KMS-11 (cell line): ENCODE measurements at regions not wholly inside any gene's neighbourhood (a gene's known extent, or its start where the extent isn't known, plus 50 kb on each side); places are given as distances from the start of the nearest gene placed in this dataset.

Experiments used
- H2AFZ ChIP-seq: fragments of 200-600 bp; sonication (generic); 2 replicates; pipeline ENCODE4 v1.6.1; 2016; ENCODE audit warnings: antibody characterized with exemption, mixed run types, low read depth
- H3K27ac ChIP-seq: fragments of 200-600 bp; sonication (generic); 2 replicates; pipeline ENCODE4 v1.6.1; 2016; ENCODE audit warnings: mild to moderate bottlenecking, mixed run types
- H3K27me3 ChIP-seq: fragments of 200-600 bp; sonication (generic); 2 replicates; pipeline ENCODE4 v1.6.1; 2017; ENCODE audit warnings: mild to moderate bottlenecking, low read depth, mixed run types, moderate library complexity; ENCODE audit not compliant: insufficient read depth
- H3K36me3 ChIP-seq: fragments of 200-600 bp; sonication (generic); 2 replicates; pipeline ENCODE4 v1.6.1; 2017; ENCODE audit warnings: mild to moderate bottlenecking, mixed run types; ENCODE audit not compliant: insufficient read depth
- H3K4me1 ChIP-seq: fragments of 200-600 bp; sonication (generic); 2 replicates; pipeline ENCODE4 v1.6.1; 2016; ENCODE audit warnings: mild to moderate bottlenecking, low read depth, mixed run types; ENCODE audit not compliant: poor library complexity, severe bottlenecking
- H3K4me2 ChIP-seq: fragments of 200-600 bp; sonication (generic); 2 replicates; pipeline ENCODE4 v1.7.0; 2016; ENCODE audit warnings: mild to moderate bottlenecking, mixed run types
- H3K4me3 ChIP-seq: fragments of 200-600 bp; sonication (generic); IDR thresholded peaks from 2 replicates; pipeline ENCODE4 v1.6.1; 2017; ENCODE audit warnings: low read depth, low read length, mixed read lengths; ENCODE audit not compliant: insufficient read depth
- H3K79me2 ChIP-seq: fragments of 200-600 bp; sonication (generic); 2 replicates; pipeline ENCODE4 v1.6.1; 2016; ENCODE audit warnings: low read depth, mixed run types; ENCODE audit not compliant: insufficient read depth
- H3K9ac ChIP-seq: fragments of 200-600 bp; sonication (generic); 2 replicates; pipeline ENCODE4 v1.6.1; 2016; ENCODE audit warnings: mild to moderate bottlenecking, mixed run types
- H4K20me1 ChIP-seq: fragments of 200-600 bp; sonication (generic); 2 replicates; pipeline ENCODE4 v1.6.1; 2016; ENCODE audit warnings: mild to moderate bottlenecking, mixed run types; ENCODE audit not compliant: insufficient read depth
- TF ChIP-seq, protein P1 (sequence below): fragments of 200-600 bp; sonication (generic); conservative IDR thresholded peaks from 2 replicates; pipeline ENCODE4 v1.6.1; 2017; ENCODE audit warnings: low read depth, mild to moderate bottlenecking, antibody characterized with exemption, low read length, moderate library complexity, mixed read lengths

DNA sequence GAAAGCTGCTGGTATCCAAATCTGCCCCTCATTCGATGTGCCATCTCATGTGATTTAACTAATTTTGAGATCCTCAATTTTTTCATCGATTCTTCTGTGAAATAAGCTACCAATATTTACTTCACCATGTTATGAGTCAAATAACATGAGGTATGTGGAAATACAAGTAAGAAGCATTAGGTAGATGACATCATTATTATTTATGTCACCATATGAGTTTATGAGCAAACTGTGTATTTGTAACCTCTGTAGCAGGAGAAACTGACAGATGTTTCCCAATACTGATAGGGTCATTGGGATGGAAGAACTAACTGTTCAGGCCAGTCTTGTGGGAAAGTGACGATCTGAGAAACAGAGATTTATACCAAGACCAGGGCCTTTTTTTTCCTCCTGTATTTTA, 229.4 kb upstream of the GOT2 start:
- Histone ChIP-seq H3K27ac (no peak overlapping the region), H3K27me3 (no peaks in the 10 kb centered on the region), H3K79me2 (no peaks in the 10 kb centered on the region), H3K9ac (no peak overlapping the region), H3K4me3 (no peak overlapping the region), H4K20me1 (no peaks in the 10 kb centered on the region), H3K4me2 (no peak overlapping the region), H3K4me1 (no peaks in the 10 kb centered on the region), H2AFZ (no peak overlapping the region), H3K36me3 (no peaks in the 10 kb centered on the region)
- TF ChIP-seq, protein P1, sequence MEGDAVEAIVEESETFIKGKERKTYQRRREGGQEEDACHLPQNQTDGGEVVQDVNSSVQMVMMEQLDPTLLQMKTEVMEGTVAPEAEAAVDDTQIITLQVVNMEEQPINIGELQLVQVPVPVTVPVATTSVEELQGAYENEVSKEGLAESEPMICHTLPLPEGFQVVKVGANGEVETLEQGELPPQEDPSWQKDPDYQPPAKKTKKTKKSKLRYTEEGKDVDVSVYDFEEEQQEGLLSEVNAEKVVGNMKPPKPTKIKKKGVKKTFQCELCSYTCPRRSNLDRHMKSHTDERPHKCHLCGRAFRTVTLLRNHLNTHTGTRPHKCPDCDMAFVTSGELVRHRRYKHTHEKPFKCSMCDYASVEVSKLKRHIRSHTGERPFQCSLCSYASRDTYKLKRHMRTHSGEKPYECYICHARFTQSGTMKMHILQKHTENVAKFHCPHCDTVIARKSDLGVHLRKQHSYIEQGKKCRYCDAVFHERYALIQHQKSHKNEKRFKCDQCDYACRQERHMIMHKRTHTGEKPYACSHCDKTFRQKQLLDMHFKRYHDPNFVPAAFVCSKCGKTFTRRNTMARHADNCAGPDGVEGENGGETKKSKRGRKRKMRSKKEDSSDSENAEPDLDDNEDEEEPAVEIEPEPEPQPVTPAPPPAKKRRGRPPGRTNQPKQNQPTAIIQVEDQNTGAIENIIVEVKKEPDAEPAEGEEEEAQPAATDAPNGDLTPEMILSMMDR: no peak

DNA sequence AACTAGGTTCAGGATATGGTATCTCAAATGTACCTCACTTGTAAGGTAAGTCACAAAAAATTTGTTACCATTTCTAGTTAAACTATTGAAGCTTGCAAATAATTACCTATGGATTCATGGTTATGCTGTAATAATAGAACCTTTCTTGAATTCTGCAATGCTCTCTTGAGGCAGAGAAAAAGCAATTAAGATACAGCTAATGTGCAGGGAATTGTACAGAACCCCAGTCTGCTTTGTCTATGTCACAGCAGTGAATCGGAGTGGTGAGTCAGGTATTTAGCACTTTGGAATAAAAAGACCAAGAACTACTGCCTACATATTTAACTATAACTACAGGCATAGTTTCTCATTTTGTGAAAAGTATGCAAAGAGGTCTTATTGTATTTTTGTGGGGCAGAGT, 228.7 kb upstream of the GOT2 start:
- H3K4me3 ChIP-seq: no peak overlapping the region
- TF ChIP-seq, protein P1: no peak

DNA sequence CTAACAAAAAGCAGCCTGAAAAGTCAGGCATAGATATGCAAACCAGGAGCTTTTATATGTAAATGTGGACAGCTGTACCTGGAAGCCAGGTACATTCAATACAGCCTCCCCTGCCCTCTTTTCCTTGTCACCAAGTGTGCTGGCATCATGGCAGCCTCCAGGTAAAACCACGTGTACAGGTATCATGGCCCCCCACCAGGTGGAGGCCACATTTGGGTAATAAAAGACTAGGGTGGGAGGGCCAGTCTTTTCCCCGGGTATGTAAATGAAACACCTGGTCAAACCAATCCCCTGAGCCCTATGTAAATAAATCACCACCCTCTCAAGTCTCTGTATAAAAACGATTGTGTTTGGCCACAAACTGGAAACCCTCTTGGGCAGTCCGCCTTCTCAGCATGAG, 226.4 kb upstream of the GOT2 start:
- Histone ChIP-seq H3K9ac (no peak overlapping the region), H2AFZ (no peak overlapping the region), H3K27ac (no peak overlapping the region), H3K79me2 (no peaks in the 10 kb centered on the region), H3K4me1 (no peaks in the 10 kb centered on the region), H3K36me3 (no peaks in the 10 kb centered on the region), H4K20me1 (no peaks in the 10 kb centered on the region), H3K4me2 (no peak overlapping the region), H3K4me3 (no peak overlapping the region), H3K27me3 (no peaks in the 10 kb centered on the region)
- TF ChIP-seq, protein P1: no peak

More for the DNA sequence above, 228.7 kb upstream of the GOT2 start:
- H3K9ac ChIP-seq: no peak overlapping the region
- no peaks in the 10 kb centered on the region for H3K36me3 ChIP-seq
- H3K27me3 ChIP-seq: no peaks in the 10 kb centered on the region
- H3K4me2 ChIP-seq: no peak overlapping the region
- no peak overlapping the region for H2AFZ ChIP-seq
- no peaks in the 10 kb centered on the region for H3K4me1 ChIP-seq
- H4K20me1 ChIP-seq: no peaks in the 10 kb centered on the region
- no peak overlapping the region for H3K27ac ChIP-seq
- no peaks in the 10 kb centered on the region for H3K79me2 ChIP-seq

DNA sequence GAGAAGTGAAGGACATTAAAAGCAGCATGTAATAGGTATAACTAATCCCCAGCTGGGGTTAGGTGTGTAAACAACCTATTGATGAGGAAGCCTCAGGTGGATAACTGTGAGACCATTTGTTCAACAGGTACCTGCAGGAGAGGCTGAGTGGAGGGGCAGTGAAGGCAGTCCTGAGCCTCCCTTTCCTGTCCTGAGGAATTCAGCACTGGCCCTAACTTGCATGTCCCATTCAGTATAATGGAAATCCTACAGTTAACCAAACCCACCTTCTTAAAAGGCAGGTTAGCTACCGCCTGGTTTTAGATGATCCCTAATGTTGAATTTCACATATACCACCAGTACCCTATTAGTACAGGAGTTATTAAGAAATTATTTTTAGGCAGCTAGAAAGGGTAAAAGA, 225.9 kb upstream of the GOT2 start:
- no peak overlapping the region for H3K4me3 ChIP-seq
- TF ChIP-seq, protein P1: no peak
- no peaks in the 10 kb centered on the region for H3K27me3 ChIP-seq
- no peak overlapping the region for H3K9ac ChIP-seq
- H3K4me2 ChIP-seq: no peak overlapping the region
- no peak overlapping the region for H2AFZ ChIP-seq
- H4K20me1 ChIP-seq: no peaks in the 10 kb centered on the region
- H3K36me3 ChIP-seq: no peaks in the 10 kb centered on the region
- no peak overlapping the region for H3K27ac ChIP-seq
- no peaks in the 10 kb centered on the region for H3K4me1 ChIP-seq
- no peaks in the 10 kb centered on the region for H3K79me2 ChIP-seq

DNA sequence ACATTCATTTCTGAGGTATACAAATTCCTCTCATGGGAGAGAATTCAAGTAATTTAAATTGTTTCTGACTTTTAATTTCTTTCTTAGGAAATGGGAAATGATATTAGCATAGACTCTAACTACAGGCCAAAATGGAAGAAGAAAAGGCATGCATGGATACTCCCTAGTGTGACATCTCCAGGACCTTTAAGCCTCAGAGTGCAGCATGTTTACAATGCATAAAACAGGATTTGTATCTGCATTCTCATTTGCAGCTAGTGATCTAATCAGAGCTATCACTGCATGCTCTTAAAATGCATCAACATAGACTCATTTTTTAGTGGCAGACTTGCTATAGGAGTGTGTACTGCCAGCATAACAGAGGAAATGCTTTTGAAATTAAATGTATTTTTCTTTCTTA, 224.6 kb upstream of the GOT2 start:
- TF ChIP-seq, protein P1: no peak
- no peak overlapping the region for H3K4me2 ChIP-seq

More for the DNA sequence above, 224.6 kb upstream of the GOT2 start:
- Histone ChIP-seq H3K4me3 (no peak overlapping the region), H3K27ac (no peak overlapping the region), H3K27me3 (no peaks in the 10 kb centered on the region), H4K20me1 (no peaks in the 10 kb centered on the region), H3K36me3 (no peaks in the 10 kb centered on the region), H2AFZ (no peak overlapping the region), H3K4me1 (no peaks in the 10 kb centered on the region), H3K9ac (no peak overlapping the region), H3K79me2 (no peaks in the 10 kb centered on the region)
